Mucosa of descending colon (tissue), 3 donors: ENCODE measurements at regions not wholly inside any gene's neighbourhood (a gene's known extent, or its start where the extent isn't known, plus 50 kb on each side); places are given as distances from the start of the nearest gene placed in this dataset.

ENCODE experiments used
- ATAC-seq: fragments of 200-7000 bp; cut with Tn5 transposase; one replicate; pipeline ENCODE4 v1.9.1; 2020; ENCODE audit warnings: mild to moderate bottlenecking, moderate library complexity
- DNase-seq, 3 donors: peaks; one replicate each; pipeline ENCODE4 v3.0.0-alpha.2; 2020
- H3K36me3 ChIP-seq: fragments of 200-600 bp; one replicate; pipeline ENCODE4 v1.8.0; 2021; ENCODE audit warnings: low read depth, mild to moderate bottlenecking
- H3K4me1 ChIP-seq: fragments of 200-600 bp; one replicate; pipeline ENCODE4 v1.8.0; 2021; ENCODE audit warnings: low read depth, mild to moderate bottlenecking
- H3K4me3 ChIP-seq: fragments of 200-600 bp; one replicate; pipeline ENCODE4 v1.8.0; 2021; ENCODE audit warnings: mild to moderate bottlenecking
- H3K9me3 ChIP-seq: fragments of 200-600 bp; one replicate; pipeline ENCODE4 v1.8.0; 2021; ENCODE audit warnings: mild to moderate bottlenecking
- intact Hi-C, 2 donors: fragments of 100-400 bp; cut with DNase I in 1 of 2; cut with micrococcal nuclease in 1 of 2; formaldehyde crosslinking; loops; one replicate each; pipeline versions ENCODE4 v1.11.0 to v1.11.1; 2022; cut with DNase I, micrococcal nuclease
- TF ChIP-seq, protein P1 (sequence below): fragments of 200-600 bp; IDR thresholded peaks from one replicate; pipeline ENCODE4 v1.8.0; 2022; ENCODE audit warnings: antibody characterized with exemption, mild to moderate bottlenecking
- donor health status: DM: no; HTN: no; CAD: no; lungs with moderate emphysema.
- donor health status: DM: no; HTN: no; CAD: no.
- donor health status: DM: no; HTN: yes; CAD: no.

GRCh38 chr11:127862406-127862805 is 725.0 kb downstream of the ETS1 start:
- ATAC-seq, result no peak
- TF ChIP-seq, protein P1, sequence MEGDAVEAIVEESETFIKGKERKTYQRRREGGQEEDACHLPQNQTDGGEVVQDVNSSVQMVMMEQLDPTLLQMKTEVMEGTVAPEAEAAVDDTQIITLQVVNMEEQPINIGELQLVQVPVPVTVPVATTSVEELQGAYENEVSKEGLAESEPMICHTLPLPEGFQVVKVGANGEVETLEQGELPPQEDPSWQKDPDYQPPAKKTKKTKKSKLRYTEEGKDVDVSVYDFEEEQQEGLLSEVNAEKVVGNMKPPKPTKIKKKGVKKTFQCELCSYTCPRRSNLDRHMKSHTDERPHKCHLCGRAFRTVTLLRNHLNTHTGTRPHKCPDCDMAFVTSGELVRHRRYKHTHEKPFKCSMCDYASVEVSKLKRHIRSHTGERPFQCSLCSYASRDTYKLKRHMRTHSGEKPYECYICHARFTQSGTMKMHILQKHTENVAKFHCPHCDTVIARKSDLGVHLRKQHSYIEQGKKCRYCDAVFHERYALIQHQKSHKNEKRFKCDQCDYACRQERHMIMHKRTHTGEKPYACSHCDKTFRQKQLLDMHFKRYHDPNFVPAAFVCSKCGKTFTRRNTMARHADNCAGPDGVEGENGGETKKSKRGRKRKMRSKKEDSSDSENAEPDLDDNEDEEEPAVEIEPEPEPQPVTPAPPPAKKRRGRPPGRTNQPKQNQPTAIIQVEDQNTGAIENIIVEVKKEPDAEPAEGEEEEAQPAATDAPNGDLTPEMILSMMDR, result no peak
- H3K4me3 ChIP-seq, result no peak overlapping the region
- intact Hi-C loops, result no loop called here
- no peak for DNase-seq
- no peaks in the 10 kb centered on the region for H3K9me3 ChIP-seq
- H3K36me3 ChIP-seq, result no peaks in the 10 kb centered on the region
- no peaks in the 10 kb centered on the region for H3K4me1 ChIP-seq

- Histone ChIP-seq H3K36me3 (no peaks in the 10 kb centered on the region), H3K9me3 (no peaks in the 10 kb centered on the region), H3K4me1 (no peaks in the 10 kb centered on the region), H3K4me3 (no peak overlapping the region)
- TF ChIP-seq, protein P1, result no peak
- peak; percentile 64 for ATAC-seq
- intact Hi-C loops, result no loop called here
- DNase-seq, result peak in 1 of 3 donors; percentile 5
Observed at GRCh38 chr11:127859941-127860354, 727.4 kb downstream of the ETS1 start.

- H3K36me3 ChIP-seq, result no peaks in the 10 kb centered on the region
- intact Hi-C loops, result no loop called here
- H3K9me3 ChIP-seq, result no peaks in the 10 kb centered on the region
- TF ChIP-seq, protein P1, result no peak
- DNase-seq (no peak), ATAC-seq (no peak)
- no peaks in the 10 kb centered on the region for H3K4me1 ChIP-seq
- no peak overlapping the region for H3K4me3 ChIP-seq
Observed at GRCh38 chr11:127844876-127845275, 742.5 kb downstream of the ETS1 start.

DNA sequence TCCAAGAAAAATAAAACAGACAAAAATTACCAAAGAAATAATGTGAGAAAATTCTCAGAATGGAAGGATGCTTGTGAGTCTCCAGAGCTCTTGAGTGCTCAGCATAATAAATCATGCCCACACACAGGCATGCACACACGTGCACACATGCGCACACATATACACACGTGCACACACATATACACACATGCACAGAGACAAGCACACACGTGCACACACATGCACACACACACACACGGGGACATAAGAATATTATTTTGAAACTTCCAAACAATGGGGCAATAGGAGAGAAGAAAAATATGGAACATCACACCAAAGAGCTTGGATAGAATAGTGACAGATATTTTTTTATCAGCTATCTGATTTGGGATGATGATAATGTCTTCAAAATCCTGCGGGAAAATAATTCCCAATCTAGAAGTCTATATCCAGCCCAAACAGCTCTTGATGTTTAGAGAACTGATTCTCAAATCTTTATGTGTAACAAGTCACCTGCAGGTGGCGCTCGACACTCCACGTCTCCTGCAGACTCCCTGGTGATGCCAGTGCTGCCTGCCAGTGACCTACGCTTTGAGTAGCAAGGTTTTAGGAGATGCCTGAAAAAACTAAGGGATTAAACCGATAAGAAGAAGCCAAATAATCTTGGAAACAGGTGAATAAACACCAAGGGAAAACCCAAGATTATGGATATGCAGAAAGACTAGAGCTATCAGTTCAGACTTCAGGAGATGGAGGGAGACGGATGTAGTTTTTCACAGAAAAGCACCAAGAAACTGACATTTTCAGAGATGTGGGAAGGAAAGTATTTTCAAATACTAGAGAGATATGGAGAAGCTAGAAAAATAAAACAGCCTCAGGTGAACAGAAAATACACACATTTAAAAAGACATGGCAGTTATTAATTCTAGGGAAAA is 743.6 kb downstream of the ETS1 start:
- TF ChIP-seq, protein P1, result no peak
- intact Hi-C loops, result no loop called here
- ATAC-seq, result peak; percentile 52

DNA sequence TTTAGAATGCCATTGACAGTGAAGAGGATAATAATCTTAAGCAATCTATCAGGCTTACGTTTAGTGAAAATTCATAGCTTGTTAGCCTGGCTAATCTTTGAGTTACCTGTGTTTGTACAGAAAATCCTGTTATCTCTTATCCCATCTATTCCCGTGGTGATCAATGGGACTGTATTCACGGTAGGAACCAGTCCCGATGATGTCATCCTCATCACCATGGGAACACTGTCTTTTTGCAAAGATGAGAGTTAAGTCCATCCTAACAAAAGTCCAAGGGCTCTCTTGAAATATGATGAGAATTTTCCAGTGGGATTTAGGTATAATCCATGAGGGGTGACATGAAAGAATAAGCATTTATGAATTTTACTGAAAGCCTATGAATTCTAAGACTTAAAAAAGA is 762.2 kb downstream of the ETS1 start:
- intact Hi-C loops, result no loop called here
- DNase-seq (no peak), ATAC-seq (no peak)

More for the DNA sequence above, 743.6 kb downstream of the ETS1 start:
- Histone ChIP-seq H3K9me3 (no peaks in the 10 kb centered on the region), H3K4me3 (no peak overlapping the region), H3K4me1 (no peaks in the 10 kb centered on the region), H3K36me3 (no peaks in the 10 kb centered on the region)
- DNase-seq, result peak; percentile 54 to 90 (median 73)

More for the DNA sequence above, 762.2 kb downstream of the ETS1 start:
- Histone ChIP-seq H3K9me3 (no peaks in the 10 kb centered on the region), H3K4me1 (no peaks in the 10 kb centered on the region), H3K4me3 (no peak overlapping the region), H3K36me3 (no peaks in the 10 kb centered on the region)
- TF ChIP-seq, protein P1, result no peak
